Lung (tissue), 11 donors: ENCODE measurements at regions not wholly inside any gene's neighbourhood (a gene's known extent, or its start where the extent isn't known, plus 50 kb on each side); places are given as distances from the start of the nearest gene placed in this dataset.

Experiments
- ATAC-seq: fragments of 200-7000 bp; cut with Tn5 transposase; one replicate; pipeline ENCODE4 v1.9.1; 2020; ENCODE audit warnings: moderate number of reproducible peaks; ENCODE audit not compliant: insufficient read depth, low FRiP score
- DNase-seq, 3 donors: peaks; one replicate each; pipeline ENCODE4 v3.0.0-alpha.2; 2013 to 2017
- H3K27ac ChIP-seq, 2 donors: one replicate each; pipeline ENCODE4 v1.5.1; 2013; ENCODE audit warnings: mild to moderate bottlenecking in 2 of 2, moderate library complexity in 2 of 2, control low read depth in 1 of 2, inconsistent platforms in 1 of 2, low read depth in 1 of 2, low read length in 1 of 2
- H3K27me3 ChIP-seq, 3 donors: one replicate each; pipeline ENCODE4 v1.5.1; 2013; ENCODE audit warnings: low read length in 2 of 3; ENCODE audit not compliant: control insufficient read depth in 3 of 3, insufficient read depth in 3 of 3
- H3K36me3 ChIP-seq, 4 donors: one replicate each; pipeline ENCODE4 v1.5.1; 2013; ENCODE audit warnings: low read length in 4 of 4, mild to moderate bottlenecking in 1 of 4, moderate library complexity in 1 of 4; ENCODE audit not compliant: control insufficient read depth in 4 of 4, insufficient read depth in 4 of 4
- H3K4me1 ChIP-seq, 5 donors: one replicate each; pipeline ENCODE4 v1.5.1; 2013; ENCODE audit warnings: low read length in 5 of 5, mild to moderate bottlenecking in 2 of 5, moderate library complexity in 1 of 5; ENCODE audit not compliant: control insufficient read depth in 5 of 5, insufficient read depth in 5 of 5
- H3K4me3 ChIP-seq: one replicate; pipeline ENCODE4 v1.5.1; 2013; ENCODE audit warnings: mild to moderate bottlenecking, control low read depth, moderate library complexity
- H3K9ac ChIP-seq, 2 donors: one replicate each; pipeline ENCODE4 v1.5.1; 2013; ENCODE audit warnings: low read length in 2 of 2, control low read depth in 1 of 2; ENCODE audit not compliant: insufficient read depth in 1 of 2
- H3K9me3 ChIP-seq, 4 donors: one replicate each; pipeline ENCODE4 v1.5.1; 2013; ENCODE audit warnings: low read length in 3 of 4, mild to moderate bottlenecking in 1 of 4, moderate library complexity in 1 of 4; ENCODE audit not compliant: control insufficient read depth in 4 of 4, insufficient read depth in 3 of 4
- WGBS, 2 donors: extraction: QIAGEN DNeasy Blood & Tissue Kit; methylation state at CpG; one replicate each; pipeline ENCODE4 v1.1.7; 2013; 5-methylcytosine and 5-hydroxymethylcytosine counted together
- TF ChIP-seq, protein P1 (sequence below): IDR thresholded peaks from 2 replicates; pipeline ENCODE4 v1.5.1; 2012; ENCODE audit warnings: mild to moderate bottlenecking; ENCODE audit errors: control extremely low read depth, extremely low read depth
- donor health status: control.
- donor health status: control.
- donor health status: Bipolar disorder and iron deficiency.
- donor health status: healthy.
- donor health status: DM: yes; HTN: yes; CAD: no.

DNA sequence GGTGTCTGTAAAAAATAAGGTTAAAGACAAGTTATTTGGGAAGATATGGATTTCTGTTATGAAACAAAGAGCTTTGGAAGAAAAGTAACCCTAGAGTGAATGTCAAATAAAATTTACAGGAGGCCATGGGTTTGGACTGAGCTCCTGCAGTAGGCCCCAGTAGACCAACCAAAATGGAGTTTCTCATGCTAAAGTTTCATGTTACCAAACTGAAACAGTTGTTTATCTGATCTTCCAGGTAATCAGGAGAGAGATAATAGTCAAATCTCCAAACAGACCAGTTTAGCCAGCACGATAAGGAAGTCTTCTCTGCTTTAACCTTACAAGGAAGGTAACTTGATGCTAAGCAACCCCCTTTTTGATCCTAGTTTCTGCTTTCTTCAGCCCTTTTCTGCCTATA is 60.7 kb upstream of the ICA1 start:
- no peaks in the 10 kb centered on the region for H3K36me3 ChIP-seq
- H3K4me3 ChIP-seq = no peak overlapping the region
- H3K9ac ChIP-seq = no peak overlapping the region
- WGBS, 2 donors = 21 to 59% methylated on average over 1 of the region's 1 CpG
- no peaks in the 10 kb centered on the region for H3K4me1 ChIP-seq
- no peak for DNase-seq
- ATAC-seq = no peak
- H3K27me3 ChIP-seq = no peaks in the 10 kb centered on the region
- H3K27ac ChIP-seq = no peak overlapping the region
- TF ChIP-seq, protein P1, sequence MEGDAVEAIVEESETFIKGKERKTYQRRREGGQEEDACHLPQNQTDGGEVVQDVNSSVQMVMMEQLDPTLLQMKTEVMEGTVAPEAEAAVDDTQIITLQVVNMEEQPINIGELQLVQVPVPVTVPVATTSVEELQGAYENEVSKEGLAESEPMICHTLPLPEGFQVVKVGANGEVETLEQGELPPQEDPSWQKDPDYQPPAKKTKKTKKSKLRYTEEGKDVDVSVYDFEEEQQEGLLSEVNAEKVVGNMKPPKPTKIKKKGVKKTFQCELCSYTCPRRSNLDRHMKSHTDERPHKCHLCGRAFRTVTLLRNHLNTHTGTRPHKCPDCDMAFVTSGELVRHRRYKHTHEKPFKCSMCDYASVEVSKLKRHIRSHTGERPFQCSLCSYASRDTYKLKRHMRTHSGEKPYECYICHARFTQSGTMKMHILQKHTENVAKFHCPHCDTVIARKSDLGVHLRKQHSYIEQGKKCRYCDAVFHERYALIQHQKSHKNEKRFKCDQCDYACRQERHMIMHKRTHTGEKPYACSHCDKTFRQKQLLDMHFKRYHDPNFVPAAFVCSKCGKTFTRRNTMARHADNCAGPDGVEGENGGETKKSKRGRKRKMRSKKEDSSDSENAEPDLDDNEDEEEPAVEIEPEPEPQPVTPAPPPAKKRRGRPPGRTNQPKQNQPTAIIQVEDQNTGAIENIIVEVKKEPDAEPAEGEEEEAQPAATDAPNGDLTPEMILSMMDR = no peak
- peaks cover 0 to 7% (median 0%) of the 10 kb centered on the region in 4 donors for H3K9me3 ChIP-seq

DNA sequence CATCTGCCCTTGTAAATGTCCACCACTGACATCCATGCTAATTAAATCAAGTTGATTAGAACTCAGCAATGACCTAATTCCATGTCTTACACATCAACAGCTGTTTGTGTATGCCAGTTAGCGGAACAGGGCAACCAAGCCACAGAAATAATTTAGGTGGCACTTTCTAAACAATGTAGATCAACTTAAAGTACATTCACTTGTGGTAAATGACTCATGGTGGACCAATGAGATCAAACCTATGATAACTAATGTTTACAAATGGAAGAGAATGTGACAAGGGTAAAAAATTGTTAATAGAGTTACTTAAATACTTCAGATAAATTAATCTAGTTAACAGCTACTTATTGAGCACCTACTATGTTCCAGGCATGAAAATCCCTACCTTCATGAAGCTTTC is 63.1 kb upstream of the ICA1 start:
- H3K4me1 ChIP-seq = no peaks in the 10 kb centered on the region
- DNase-seq = no peak
- no peaks in the 10 kb centered on the region for H3K27me3 ChIP-seq
- H3K4me3 ChIP-seq = no peak overlapping the region
- H3K36me3 ChIP-seq = no peaks in the 10 kb centered on the region
- peaks cover 0 to 5% (median 0%) of the 10 kb centered on the region in 4 donors for H3K9me3 ChIP-seq
- TF ChIP-seq, protein P1 = no peak
- 85 to 88% methylated on average over 1 of the region's 1 CpG for WGBS, 2 donors
- no peak overlapping the region for H3K27ac ChIP-seq
- no peak overlapping the region for H3K9ac ChIP-seq
- no peak for ATAC-seq

DNA sequence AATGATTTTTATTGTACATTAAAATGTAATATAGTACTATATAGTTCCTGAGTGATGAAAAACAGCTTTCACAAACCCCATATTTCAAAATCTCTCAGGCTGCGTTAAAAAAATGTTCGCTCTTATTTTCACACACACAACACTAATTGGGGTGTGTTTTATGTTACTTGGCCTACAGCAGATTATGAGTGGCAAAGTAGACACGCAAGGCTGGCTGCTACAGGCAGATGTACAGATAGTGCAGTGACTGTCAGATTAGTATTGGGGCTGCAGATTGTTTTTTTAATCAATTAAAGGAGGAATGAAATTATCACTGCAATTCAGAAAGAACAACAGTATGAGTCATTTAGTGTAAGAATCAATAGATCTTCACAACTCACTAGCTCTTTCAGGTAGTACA is 65.2 kb upstream of the ICA1 start:
- 95% methylated on average over 3 of the region's 3 CpGs for WGBS, 2 donors

DNA sequence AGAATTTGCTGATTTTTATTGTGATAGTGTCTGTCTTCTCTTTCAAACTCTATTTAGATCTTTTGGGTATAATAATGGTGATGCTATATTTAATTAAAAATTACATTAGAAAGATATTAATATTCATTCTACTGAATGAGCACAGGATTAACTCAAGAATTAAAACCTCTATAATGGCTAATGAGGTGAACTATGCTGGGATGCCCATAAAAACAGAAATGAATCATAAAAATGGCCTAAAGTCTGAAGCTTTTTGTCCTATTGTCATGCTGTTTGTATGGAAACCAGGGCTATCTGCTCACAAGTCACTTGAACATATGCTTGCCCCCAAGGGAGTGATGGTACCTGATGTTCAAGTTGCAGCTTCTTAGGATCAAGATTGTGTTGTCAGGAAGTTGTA is 76.2 kb upstream of the ICA1 start:
- H3K9ac ChIP-seq = no peak overlapping the region

More for the DNA sequence above, 65.2 kb upstream of the ICA1 start:
- H3K27ac ChIP-seq = no peak overlapping the region
- no peaks in the 10 kb centered on the region for H3K36me3 ChIP-seq
- TF ChIP-seq, protein P1 = no peak
- H3K9me3 ChIP-seq = peaks cover 0 to 5% (median 0%) of the 10 kb centered on the region in 4 donors
- no peak overlapping the region for H3K9ac ChIP-seq
- DNase-seq (no peak), ATAC-seq (no peak)
- H3K4me3 ChIP-seq = no peak overlapping the region
- H3K4me1 ChIP-seq = no peaks in the 10 kb centered on the region
- H3K27me3 ChIP-seq = no peaks in the 10 kb centered on the region

More for the DNA sequence above, 76.2 kb upstream of the ICA1 start:
- no peaks in the 10 kb centered on the region for H3K9me3 ChIP-seq
- H3K27me3 ChIP-seq = no peaks in the 10 kb centered on the region
- TF ChIP-seq, protein P1 = no peak
- DNase-seq (no peak), ATAC-seq (no peak)
- H3K27ac ChIP-seq = no peak overlapping the region
- no peaks in the 10 kb centered on the region for H3K4me1 ChIP-seq
- no peaks in the 10 kb centered on the region for H3K36me3 ChIP-seq
- H3K4me3 ChIP-seq = no peak overlapping the region
